ENCODE measurements at regions not wholly inside any gene's neighbourhood (a gene's known extent, or its start where the extent isn't known, plus 50 kb on each side); places are given as distances from the start of the nearest gene placed in this dataset.

- DNase-seq = no peak
Observed at GRCh38 chr12:85352016-85352415, 72.0 kb downstream of the ALX1 start.

- no peak for DNase-seq
Observed at GRCh38 chr12:85356596-85357385, 76.8 kb downstream of the ALX1 start.

- no peak for DNase-seq
Observed at GRCh38 chr12:85357609-85358008, 77.6 kb downstream of the ALX1 start.

GRCh38 chr12:85358715-85359114 lies 78.7 kb downstream of the ALX1 start:
- DNase-seq = no peak

GRCh38 chr12:85363382-85364190 lies 83.6 kb downstream of the ALX1 start:
- DNase-seq = no peak

- DNase-seq = no peak
Observed at GRCh38 chr12:85367936-85368335, 87.9 kb downstream of the ALX1 start.

- no peak for DNase-seq
Observed at GRCh38 chr12:85369365-85370154, 89.5 kb downstream of the ALX1 start.

GRCh38 chr12:85373045-85373444 lies 93.0 kb downstream of the ALX1 start:
- no peak for DNase-seq

- DNase-seq = no peak
Observed at GRCh38 chr12:85374981-85375380, 95.0 kb downstream of the ALX1 start.

GRCh38 chr12:85385406-85385805 lies 105.4 kb downstream of the ALX1 start:
- DNase-seq = no peak

GRCh38 chr12:85390266-85390665 lies 110.2 kb downstream of the ALX1 start:
- DNase-seq = no peak

- DNase-seq = no peak
Observed at GRCh38 chr12:85392508-85392907, 112.5 kb downstream of the ALX1 start.

- no peak for DNase-seq
Observed at GRCh38 chr12:85393606-85394005, 113.6 kb downstream of the ALX1 start.

GRCh38 chr12:85394065-85394464 lies 114.0 kb downstream of the ALX1 start:
- DNase-seq = no peak

- DNase-seq = no peak
Observed at GRCh38 chr12:85394809-85395208, 114.8 kb downstream of the ALX1 start.

GRCh38 chr12:85405262-85405661 lies 125.2 kb downstream of the ALX1 start:
- no peak for DNase-seq

- DNase-seq = no peak
Observed at GRCh38 chr12:85405781-85406522, 125.9 kb downstream of the ALX1 start.

- no peak for DNase-seq
Observed at GRCh38 chr12:85413266-85413665, 133.2 kb downstream of the ALX1 start.

- no peak for DNase-seq
Observed at GRCh38 chr12:85422762-85423161, 142.7 kb downstream of the ALX1 start.

GRCh38 chr12:85423947-85424346 lies 143.9 kb downstream of the ALX1 start:
- DNase-seq = no peak

- DNase-seq = peak; percentile 34
Observed at GRCh38 chr12:85424581-85425348, 144.7 kb downstream of the ALX1 start.

GRCh38 chr12:85425349-85425612 lies 145.3 kb downstream of the ALX1 start:
- DNase-seq = no peak

Measured in hindlimb muscle (tissue), 1 donor.